Fibroblast of pulmonary artery (primary cell): ENCODE measurements at regions not wholly inside any gene's neighbourhood (a gene's known extent, or its start where the extent isn't known, plus 50 kb on each side); places are given as distances from the start of the nearest gene placed in this dataset.

Source experiments
- DNase-seq: peaks from one replicate; pipeline ENCODE4 v3.0.0-alpha.2; 2010; ENCODE audit warnings: low read depth
- H3K4me3 ChIP-seq: replicated peaks from 2 replicates; pipeline ENCODE4 v1.5.1; 2011; ENCODE audit warnings: low read depth, mild to moderate bottlenecking, control low read depth, low read length, moderate library complexity
- CTCF ChIP-seq: IDR thresholded peaks from 2 replicates; pipeline ENCODE4 v1.5.1; 2011; ENCODE audit warnings: mild to moderate bottlenecking, control low read depth, low read length, inconsistent platforms; ENCODE audit errors: missing control alignments

DNA sequence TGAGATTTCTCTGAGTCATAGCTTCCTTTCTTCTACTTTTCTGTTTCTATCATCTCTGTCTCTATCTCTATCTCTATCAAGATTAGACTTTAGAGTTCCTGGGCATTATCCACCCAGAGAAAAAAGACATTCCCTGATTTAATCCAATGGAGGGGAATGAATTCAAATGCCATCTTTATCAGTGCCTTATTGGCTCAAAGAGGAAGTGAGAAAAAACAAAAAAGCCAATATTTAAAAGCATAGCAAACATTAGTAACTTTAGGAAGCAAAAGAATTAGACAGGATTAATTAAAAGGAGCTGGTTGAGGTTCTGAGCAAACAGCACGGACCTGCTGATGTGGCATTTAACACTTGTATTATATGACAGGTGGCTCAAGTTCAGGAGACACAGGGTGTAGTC is 736.5 kb downstream of the REEP3 start:
- TF ChIP-seq CTCF: no peak
- DNase-seq: no peak
- no peak overlapping the region for H3K4me3 ChIP-seq

DNA sequence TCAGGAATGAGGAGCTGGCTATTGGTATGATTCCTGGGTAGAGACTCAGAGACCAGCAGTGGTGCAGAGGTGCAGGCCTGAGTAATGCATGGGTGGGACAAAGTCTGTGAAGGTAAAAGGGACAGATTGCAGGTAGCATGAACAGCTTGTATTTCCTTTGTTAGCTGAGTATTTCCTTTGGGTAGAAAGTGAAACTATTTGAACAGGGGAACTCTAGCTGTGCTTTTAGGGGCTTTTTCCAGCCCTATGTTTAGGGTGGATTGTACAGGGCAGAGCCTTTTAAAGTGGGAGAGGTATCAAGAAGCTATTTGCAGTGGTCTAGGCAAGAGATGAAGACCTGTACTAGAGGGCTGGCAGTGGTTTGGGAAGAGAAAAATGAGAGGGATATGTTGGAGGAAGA is 739.9 kb downstream of the REEP3 start:
- TF ChIP-seq CTCF: no peak
- H3K4me3 ChIP-seq: no peak overlapping the region
- no peak for DNase-seq

DNA sequence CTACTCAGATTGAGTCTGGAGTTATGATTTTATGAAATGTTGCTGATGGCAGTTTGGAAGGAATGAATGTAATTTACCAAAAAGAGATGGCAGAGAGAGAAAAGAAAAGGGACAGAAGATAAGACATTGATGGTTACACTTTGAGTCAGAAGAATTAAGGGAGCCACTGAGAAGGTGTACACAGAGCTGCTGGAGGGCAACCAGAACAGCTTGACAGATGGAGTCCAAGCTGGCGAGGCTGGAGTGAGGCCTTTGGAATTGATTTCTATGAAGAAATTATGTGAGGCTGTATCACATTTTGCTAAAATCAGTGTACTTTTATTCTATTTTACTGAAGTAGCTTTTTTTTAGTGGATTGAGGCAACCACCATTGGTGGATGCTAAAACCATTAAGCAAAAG is 740.5 kb downstream of the REEP3 start:
- no peak for TF ChIP-seq CTCF
- DNase-seq: no peak
- no peak overlapping the region for H3K4me3 ChIP-seq

GRCh38 chr10:64265961-64266360 is 744.8 kb downstream of the REEP3 start:
- DNase-seq: no peak
- H3K4me3 ChIP-seq: no peak overlapping the region
- no peak for TF ChIP-seq CTCF

DNA sequence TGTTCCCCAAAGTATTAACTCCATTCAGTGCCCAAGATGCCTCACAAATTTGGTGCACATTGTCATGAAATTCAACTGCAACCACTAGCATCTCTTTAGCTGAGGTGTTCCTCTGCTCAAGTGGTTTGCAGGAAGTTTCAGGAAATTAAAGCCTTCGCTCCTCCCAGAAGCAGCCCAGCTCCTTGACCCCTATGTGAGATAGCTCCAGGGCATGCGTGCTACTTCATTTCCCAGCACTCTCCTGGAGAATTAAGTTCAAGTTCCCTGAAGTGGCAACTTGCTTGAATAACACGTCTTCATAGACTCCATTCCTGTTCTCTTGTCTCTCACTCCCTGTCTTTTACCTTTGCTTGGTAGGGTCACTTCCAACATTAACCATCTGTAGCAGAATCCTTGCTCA is 750.3 kb downstream of the REEP3 start:
- H3K4me3 ChIP-seq: no peak overlapping the region
- no peak for DNase-seq
- TF ChIP-seq CTCF: no peak

- no peak for TF ChIP-seq CTCF
- DNase-seq: no peak
These were observed 750.8 kb downstream of the REEP3 start for GRCh38 chr10:64271983-64272382.

GRCh38 chr10:64275001-64275400 is 753.8 kb downstream of the REEP3 start:
- H3K4me3 ChIP-seq: no peak overlapping the region
- no peak for TF ChIP-seq CTCF
- DNase-seq: no peak

More at GRCh38 chr10:64271983-64272382, 750.8 kb downstream of the REEP3 start:
- no peak overlapping the region for H3K4me3 ChIP-seq
